Mesodermal cell (in vitro differentiated cells): ENCODE measurements at regions not wholly inside any gene's neighbourhood (a gene's known extent, or its start where the extent isn't known, plus 50 kb on each side); places are given as distances from the start of the nearest gene placed in this dataset.

Experiments used
- H3K27ac ChIP-seq: 2 replicates; pipeline ENCODE4 v1.7.0; 2013; ENCODE audit warnings: mild to moderate bottlenecking, low read depth, low read length, moderate library complexity; ENCODE audit not compliant: severe bottlenecking
- H3K36me3 ChIP-seq: 2 replicates; pipeline ENCODE4 v1.7.1; 2013; ENCODE audit warnings: mild to moderate bottlenecking, low read length, moderate library complexity; ENCODE audit not compliant: control insufficient read depth, insufficient read depth
- H3K4me1 ChIP-seq: one replicate; pipeline ENCODE4 v1.7.1; 2013; ENCODE audit warnings: mild to moderate bottlenecking, low read length; ENCODE audit not compliant: insufficient read depth, control insufficient read depth, poor library complexity, severe bottlenecking
- H3K4me3 ChIP-seq: 2 replicates; pipeline ENCODE4 v1.7.0; 2013; ENCODE audit warnings: low read length, control low read depth, mild to moderate bottlenecking; ENCODE audit not compliant: insufficient read depth, poor library complexity, severe bottlenecking; ENCODE audit errors: extremely low read depth
- H3K9me3 ChIP-seq: 2 replicates; pipeline ENCODE4 v1.7.1; 2013; ENCODE audit warnings: mild to moderate bottlenecking, low read length, moderate library complexity; ENCODE audit not compliant: control insufficient read depth
- WGBS, 2 experiments: methylation state at CpG; one replicate each; pipeline ENCODE4 v1.1.5; 2013; ENCODE audit warnings: missing lambda C conversion rate in 2 of 2; ENCODE audit not compliant: insufficient coverage in 2 of 2; 5-methylcytosine and 5-hydroxymethylcytosine counted together

- 93 to 100% methylated on average over 1 to 2 of the region's 2 CpGs for WGBS, 2 experiments
Measured at GRCh38 chr2:146252119-146252518, 1592.7 kb upstream of the ACVR2A start.

GRCh38 chr2:146251328-146251727, 1593.5 kb upstream of the ACVR2A start:
- no peaks in the 10 kb centered on the region for H3K4me1 ChIP-seq
- H3K27ac ChIP-seq: no peak overlapping the region
- no peaks in the 10 kb centered on the region for H3K36me3 ChIP-seq
- 0% methylated on average over 1 of the region's 3 CpGs; no CpG with 5 or more reads in 1 of the 2 experiments for WGBS, 2 experiments
- H3K4me3 ChIP-seq: no peak overlapping the region
- H3K9me3 ChIP-seq: no peaks in the 10 kb centered on the region

More at GRCh38 chr2:146252119-146252518, 1592.7 kb upstream of the ACVR2A start:
- Histone ChIP-seq H3K9me3 (no peaks in the 10 kb centered on the region), H3K4me1 (no peaks in the 10 kb centered on the region), H3K36me3 (no peaks in the 10 kb centered on the region), H3K27ac (no peak overlapping the region), H3K4me3 (no peak overlapping the region)

- Histone ChIP-seq H3K9me3 (no peaks in the 10 kb centered on the region), H3K36me3 (no peaks in the 10 kb centered on the region), H3K4me1 (no peaks in the 10 kb centered on the region), H3K4me3 (no peak overlapping the region), H3K27ac (no peak overlapping the region)
- WGBS, 2 experiments: no CpG with 5 or more reads among the region's 1 CpG
Measured at GRCh38 chr2:146246736-146247523, 1597.9 kb upstream of the ACVR2A start.

- no peaks in the 10 kb centered on the region for H3K36me3 ChIP-seq
Measured at GRCh38 chr2:146246002-146246735, 1598.7 kb upstream of the ACVR2A start.

GRCh38 chr2:146244830-146245229, 1600.0 kb upstream of the ACVR2A start:
- H3K9me3 ChIP-seq: no peaks in the 10 kb centered on the region
- H3K27ac ChIP-seq: no peak overlapping the region
- no peaks in the 10 kb centered on the region for H3K36me3 ChIP-seq
- no peaks in the 10 kb centered on the region for H3K4me1 ChIP-seq
- H3K4me3 ChIP-seq: no peak overlapping the region
- no CpG with 5 or more reads among the region's 2 CpGs for WGBS, 2 experiments

More at GRCh38 chr2:146246002-146246735, 1598.7 kb upstream of the ACVR2A start:
- WGBS, 2 experiments: no CpG with 5 or more reads among the region's 3 CpGs
- Histone ChIP-seq H3K9me3 (no peaks in the 10 kb centered on the region), H3K4me1 (no peaks in the 10 kb centered on the region), H3K27ac (no peak overlapping the region), H3K4me3 (no peak overlapping the region)

- Histone ChIP-seq H3K36me3 (no peaks in the 10 kb centered on the region), H3K4me3 (no peak overlapping the region), H3K9me3 (no peaks in the 10 kb centered on the region), H3K4me1 (no peaks in the 10 kb centered on the region), H3K27ac (no peak overlapping the region)
- 80% methylated on average over 1 of the region's 2 CpGs; no CpG with 5 or more reads in 1 of the 2 experiments for WGBS, 2 experiments
Measured at GRCh38 chr2:146244131-146244530, 1600.7 kb upstream of the ACVR2A start.

- H3K9me3 ChIP-seq: no peaks in the 10 kb centered on the region
- H3K4me3 ChIP-seq: no peak overlapping the region
- no peaks in the 10 kb centered on the region for H3K4me1 ChIP-seq
- WGBS, 2 experiments: 67 to 88% methylated on average over 1 of the region's 1 CpG
- H3K27ac ChIP-seq: no peak overlapping the region
- H3K36me3 ChIP-seq: no peaks in the 10 kb centered on the region
Measured at GRCh38 chr2:146241023-146241422, 1603.8 kb upstream of the ACVR2A start.

- no CpG with 5 or more reads among the region's 2 CpGs for WGBS, 2 experiments
- H3K4me3 ChIP-seq: no peak overlapping the region
- H3K27ac ChIP-seq: no peak overlapping the region
- H3K4me1 ChIP-seq: no peaks in the 10 kb centered on the region
- no peaks in the 10 kb centered on the region for H3K36me3 ChIP-seq
- H3K9me3 ChIP-seq: no peaks in the 10 kb centered on the region
Measured at GRCh38 chr2:146240391-146240790, 1604.4 kb upstream of the ACVR2A start.

- H3K4me1 ChIP-seq: no peaks in the 10 kb centered on the region
- no peaks in the 10 kb centered on the region for H3K9me3 ChIP-seq
- H3K4me3 ChIP-seq: no peak overlapping the region
- no peaks in the 10 kb centered on the region for H3K36me3 ChIP-seq
- H3K27ac ChIP-seq: no peak overlapping the region
- 79 to 88% methylated on average over 2 of the region's 2 CpGs for WGBS, 2 experiments
Measured at GRCh38 chr2:146239392-146240135, 1605.3 kb upstream of the ACVR2A start.

- 100% methylated on average over 1 of the region's 3 CpGs; no CpG with 5 or more reads in 1 of the 2 experiments for whole genome bisulfite sequencing, 2 experiments
- no peaks in the 10 kb centered on the region for H3K4me1 ChIP-seq
- H3K9me3 ChIP-seq: no peaks in the 10 kb centered on the region
- no peaks in the 10 kb centered on the region for H3K36me3 ChIP-seq
- no peak overlapping the region for H3K27ac ChIP-seq
- no peak overlapping the region for H3K4me3 ChIP-seq
Measured at GRCh38 chr2:146238254-146238966, 1606.4 kb upstream of the ACVR2A start.
